ENCODE measurements at regions not wholly inside any gene's neighbourhood (a gene's known extent, or its start where the extent isn't known, plus 50 kb on each side); places are given as distances from the start of the nearest gene placed in this dataset.

- intact Hi-C loops (cut with DNase I), result no loop called here
- no peak for ATAC-seq
Measured at GRCh38 chr1:55861676-55862340, 646.6 kb upstream of the USP24 start.

GRCh38 chr1:55860798-55861519 is 645.8 kb upstream of the USP24 start:
- Histone ChIP-seq H3K4me3 (ENCODE audit: low read length) (no peak overlapping the region), H3K27ac (ENCODE audit: low read length) (no peak overlapping the region), H3K4me1 (ENCODE audit: control insufficient read depth, insufficient read depth, low read length) (no peaks in the 10 kb centered on the region), H3K9me3 (ENCODE audit: control insufficient read depth, low read length) (no peaks in the 10 kb centered on the region), H3K27me3 (ENCODE audit: control insufficient read depth, insufficient read depth) (no peaks in the 10 kb centered on the region)
- ATAC-seq (no peak), DNase-seq (no peak)
- intact Hi-C loops (cut with DNase I), result no loop called here
- WGBS, result 64% methylated on average over 6 of the region's 6 CpGs

More at GRCh38 chr1:55861676-55862340, 646.6 kb upstream of the USP24 start:
- Histone ChIP-seq H3K27me3 (ENCODE audit: control insufficient read depth, insufficient read depth) (no peaks in the 10 kb centered on the region), H3K9me3 (ENCODE audit: control insufficient read depth, low read length) (no peaks in the 10 kb centered on the region), H3K27ac (ENCODE audit: low read length) (no peak overlapping the region), H3K4me3 (ENCODE audit: low read length) (no peak overlapping the region), H3K4me1 (ENCODE audit: control insufficient read depth, insufficient read depth, low read length) (no peaks in the 10 kb centered on the region)
- WGBS, result 90% methylated on average over 3 of the region's 3 CpGs
- DNase-seq, result no peak

- no peak overlapping the region for H3K27ac ChIP-seq (ENCODE audit: low read length)
- H3K4me3 ChIP-seq (ENCODE audit: low read length), result no peak overlapping the region
- H3K4me1 ChIP-seq (ENCODE audit: control insufficient read depth, insufficient read depth, low read length), result no peaks in the 10 kb centered on the region
- WGBS, result 24% methylated on average over 1 of the region's 1 CpG
- no peak for ATAC-seq
- H3K27me3 ChIP-seq (ENCODE audit: control insufficient read depth, insufficient read depth), result no peaks in the 10 kb centered on the region
- intact Hi-C loops (cut with DNase I), result no loop called here
- no peak for DNase-seq
- no peaks in the 10 kb centered on the region for H3K9me3 ChIP-seq (ENCODE audit: control insufficient read depth, low read length)
Measured at GRCh38 chr1:55860326-55860725, 645.2 kb upstream of the USP24 start.

- H3K4me1 ChIP-seq (ENCODE audit: control insufficient read depth, insufficient read depth, low read length), result no peaks in the 10 kb centered on the region
- no peaks in the 10 kb centered on the region for H3K27me3 ChIP-seq (ENCODE audit: control insufficient read depth, insufficient read depth)
- DNase-seq (no peak), ATAC-seq (no peak)
- no peak overlapping the region for H3K4me3 ChIP-seq (ENCODE audit: low read length)
- intact Hi-C loops (cut with DNase I), result no loop called here
- no peaks in the 10 kb centered on the region for H3K9me3 ChIP-seq (ENCODE audit: control insufficient read depth, low read length)
- H3K27ac ChIP-seq (ENCODE audit: low read length), result no peak overlapping the region
- 47% methylated on average over 2 of the region's 2 CpGs for WGBS
Measured at GRCh38 chr1:55854911-55855310, 639.7 kb upstream of the USP24 start.

- no peak overlapping the region for H3K27ac ChIP-seq (ENCODE audit: low read length)
- 70% methylated on average over 1 of the region's 1 CpG for WGBS
- no peaks in the 10 kb centered on the region for H3K9me3 ChIP-seq (ENCODE audit: control insufficient read depth, low read length)
- no peaks in the 10 kb centered on the region for H3K4me1 ChIP-seq (ENCODE audit: control insufficient read depth, insufficient read depth, low read length)
- H3K4me3 ChIP-seq (ENCODE audit: low read length), result no peak overlapping the region
- intact Hi-C loops (cut with DNase I), result no loop called here
- H3K27me3 ChIP-seq (ENCODE audit: control insufficient read depth, insufficient read depth), result no peaks in the 10 kb centered on the region
- DNase-seq (no peak), ATAC-seq (no peak)
Measured at GRCh38 chr1:55848906-55849305, 633.7 kb upstream of the USP24 start.

GRCh38 chr1:55846051-55846450 is 630.9 kb upstream of the USP24 start:
- no peaks in the 10 kb centered on the region for H3K27me3 ChIP-seq (ENCODE audit: control insufficient read depth, insufficient read depth)
- intact Hi-C loops (cut with DNase I), result no loop called here
- WGBS, result 70% methylated on average over 2 of the region's 2 CpGs
- no peaks in the 10 kb centered on the region for H3K4me1 ChIP-seq (ENCODE audit: control insufficient read depth, insufficient read depth, low read length)
- ATAC-seq (no peak), DNase-seq (no peak)
- no peak overlapping the region for H3K27ac ChIP-seq (ENCODE audit: low read length)
- no peaks in the 10 kb centered on the region for H3K9me3 ChIP-seq (ENCODE audit: control insufficient read depth, low read length)
- H3K4me3 ChIP-seq (ENCODE audit: low read length), result no peak overlapping the region

- no peaks in the 10 kb centered on the region for H3K4me1 ChIP-seq (ENCODE audit: control insufficient read depth, insufficient read depth, low read length)
- no peaks in the 10 kb centered on the region for H3K27me3 ChIP-seq (ENCODE audit: control insufficient read depth, insufficient read depth)
- ATAC-seq, result no peak
- no peaks in the 10 kb centered on the region for H3K9me3 ChIP-seq (ENCODE audit: control insufficient read depth, low read length)
- H3K4me3 ChIP-seq (ENCODE audit: low read length), result no peak overlapping the region
- intact Hi-C loops (cut with DNase I), result no loop called here
- DNase-seq, result no peak
- 93% methylated on average over 1 of the region's 1 CpG for WGBS
- no peak overlapping the region for H3K27ac ChIP-seq (ENCODE audit: low read length)
Measured at GRCh38 chr1:55844322-55844721, 629.2 kb upstream of the USP24 start.

GRCh38 chr1:55839626-55840025 is 624.5 kb upstream of the USP24 start:
- Histone ChIP-seq H3K27me3 (ENCODE audit: control insufficient read depth, insufficient read depth) (no peaks in the 10 kb centered on the region), H3K9me3 (ENCODE audit: control insufficient read depth, low read length) (no peaks in the 10 kb centered on the region), H3K4me1 (ENCODE audit: control insufficient read depth, insufficient read depth, low read length) (no peaks in the 10 kb centered on the region), H3K4me3 (ENCODE audit: low read length) (no peak overlapping the region), H3K27ac (ENCODE audit: low read length) (no peak overlapping the region)
- WGBS, result 58% methylated on average over 5 of the region's 5 CpGs
- no peak for DNase-seq
- intact Hi-C loops (cut with DNase I), result no loop called here
- ATAC-seq, result no peak

GRCh38 chr1:55839221-55839620 is 624.1 kb upstream of the USP24 start:
- intact Hi-C loops (cut with DNase I), result no loop called here
- ATAC-seq, result no peak
- H3K4me1 ChIP-seq (ENCODE audit: control insufficient read depth, insufficient read depth, low read length), result no peaks in the 10 kb centered on the region
- no peak overlapping the region for H3K4me3 ChIP-seq (ENCODE audit: low read length)
- no peaks in the 10 kb centered on the region for H3K9me3 ChIP-seq (ENCODE audit: control insufficient read depth, low read length)
- WGBS, result 93% methylated on average over 1 of the region's 1 CpG
- no peaks in the 10 kb centered on the region for H3K27me3 ChIP-seq (ENCODE audit: control insufficient read depth, insufficient read depth)
- H3K27ac ChIP-seq (ENCODE audit: low read length), result no peak overlapping the region
- DNase-seq, result no peak

GRCh38 chr1:55836086-55836485 is 620.9 kb upstream of the USP24 start:
- Histone ChIP-seq H3K27me3 (ENCODE audit: control insufficient read depth, insufficient read depth) (no peaks in the 10 kb centered on the region), H3K4me3 (ENCODE audit: low read length) (no peak overlapping the region), H3K9me3 (ENCODE audit: control insufficient read depth, low read length) (no peaks in the 10 kb centered on the region), H3K27ac (ENCODE audit: low read length) (no peak overlapping the region), H3K4me1 (ENCODE audit: control insufficient read depth, insufficient read depth, low read length) (no peaks in the 10 kb centered on the region)
- ATAC-seq (no peak), DNase-seq (no peak)
- WGBS, result 78% methylated on average over 3 of the region's 3 CpGs
- intact Hi-C loops (cut with DNase I), result no loop called here

GRCh38 chr1:55833529-55834091 is 618.4 kb upstream of the USP24 start:
- no peak for ATAC-seq
- intact Hi-C loops (cut with DNase I), result no loop called here
- H3K27ac ChIP-seq (ENCODE audit: low read length), result no peak overlapping the region
- no peaks in the 10 kb centered on the region for H3K9me3 ChIP-seq (ENCODE audit: control insufficient read depth, low read length)
- no peak for DNase-seq
- no peaks in the 10 kb centered on the region for H3K27me3 ChIP-seq (ENCODE audit: control insufficient read depth, insufficient read depth)
- 60% methylated on average over 2 of the region's 2 CpGs for WGBS
- no peak overlapping the region for H3K4me3 ChIP-seq (ENCODE audit: low read length)
- H3K4me1 ChIP-seq (ENCODE audit: control insufficient read depth, insufficient read depth, low read length), result no peaks in the 10 kb centered on the region

All from right cardiac atrium (tissue), 5 donors.